GM12872 (cell line): ENCODE measurements at regions not wholly inside any gene's neighbourhood (a gene's known extent, or its start where the extent isn't known, plus 50 kb on each side); places are given as distances from the start of the nearest gene placed in this dataset.

Experiments
- CTCF ChIP-seq: IDR thresholded peaks from 3 replicates; pipeline ENCODE4 v1.5.1; 2011; ENCODE audit warnings: low read depth, mild to moderate bottlenecking, low read length, moderate library complexity; ENCODE audit not compliant: insufficient read depth

GRCh38 chr3:178120367-178120766 lies 415.9 kb upstream of the KCNMB2 start:
- TF ChIP-seq CTCF = no peak

GRCh38 chr3:178126686-178127085 lies 409.6 kb upstream of the KCNMB2 start:
- TF ChIP-seq CTCF = no peak

GRCh38 chr3:178127221-178127620 lies 409.0 kb upstream of the KCNMB2 start:
- no peak for TF ChIP-seq CTCF

- no peak for TF ChIP-seq CTCF
These were observed 407.1 kb upstream of the KCNMB2 start for GRCh38 chr3:178129109-178129508.

- no peak for TF ChIP-seq CTCF
These were observed 404.4 kb upstream of the KCNMB2 start for GRCh38 chr3:178131801-178132200.

- no peak for TF ChIP-seq CTCF
These were observed 399.0 kb upstream of the KCNMB2 start for GRCh38 chr3:178137206-178137605.

GRCh38 chr3:178137831-178138230 lies 398.4 kb upstream of the KCNMB2 start:
- no peak for TF ChIP-seq CTCF

- TF ChIP-seq CTCF = no peak
These were observed 397.1 kb upstream of the KCNMB2 start for GRCh38 chr3:178139116-178139515.
